ENCODE measurements at regions not wholly inside any gene's neighbourhood (a gene's known extent, or its start where the extent isn't known, plus 50 kb on each side); places are given as distances from the start of the nearest gene placed in this dataset.

DNA sequence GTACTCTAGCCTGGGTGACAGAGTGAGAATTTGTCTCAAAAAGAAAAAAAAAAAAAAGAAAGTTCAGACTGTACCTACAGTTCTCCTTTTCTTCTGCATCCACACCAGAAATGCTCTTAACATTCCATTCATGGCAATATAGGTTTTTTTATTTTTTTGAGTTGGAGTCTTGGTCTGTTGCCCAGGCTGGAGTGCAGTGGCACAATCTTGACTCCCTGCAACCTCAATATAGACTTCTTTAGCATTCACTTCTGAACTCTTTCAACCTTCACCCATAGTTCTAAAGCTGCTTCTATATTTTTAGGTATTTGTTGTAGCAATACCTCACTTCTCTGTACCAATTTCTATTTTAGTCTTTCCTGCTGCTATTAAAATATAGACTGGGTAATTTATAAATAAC is 1095.7 kb downstream of the FLRT2 start:
- Histone ChIP-seq H3K4me3 (no peak overlapping the region), H3K36me3 (no peaks in the 10 kb centered on the region), H3K27me3 (no peaks in the 10 kb centered on the region), H3K9me3 (no peaks in the 10 kb centered on the region), H3K27ac (no peak overlapping the region), H3K4me1 (no peaks in the 10 kb centered on the region)
- TF ChIP-seq, protein P1, sequence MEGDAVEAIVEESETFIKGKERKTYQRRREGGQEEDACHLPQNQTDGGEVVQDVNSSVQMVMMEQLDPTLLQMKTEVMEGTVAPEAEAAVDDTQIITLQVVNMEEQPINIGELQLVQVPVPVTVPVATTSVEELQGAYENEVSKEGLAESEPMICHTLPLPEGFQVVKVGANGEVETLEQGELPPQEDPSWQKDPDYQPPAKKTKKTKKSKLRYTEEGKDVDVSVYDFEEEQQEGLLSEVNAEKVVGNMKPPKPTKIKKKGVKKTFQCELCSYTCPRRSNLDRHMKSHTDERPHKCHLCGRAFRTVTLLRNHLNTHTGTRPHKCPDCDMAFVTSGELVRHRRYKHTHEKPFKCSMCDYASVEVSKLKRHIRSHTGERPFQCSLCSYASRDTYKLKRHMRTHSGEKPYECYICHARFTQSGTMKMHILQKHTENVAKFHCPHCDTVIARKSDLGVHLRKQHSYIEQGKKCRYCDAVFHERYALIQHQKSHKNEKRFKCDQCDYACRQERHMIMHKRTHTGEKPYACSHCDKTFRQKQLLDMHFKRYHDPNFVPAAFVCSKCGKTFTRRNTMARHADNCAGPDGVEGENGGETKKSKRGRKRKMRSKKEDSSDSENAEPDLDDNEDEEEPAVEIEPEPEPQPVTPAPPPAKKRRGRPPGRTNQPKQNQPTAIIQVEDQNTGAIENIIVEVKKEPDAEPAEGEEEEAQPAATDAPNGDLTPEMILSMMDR (IDR thresholded peaks at IDR 0.05), result no peak
- TF ChIP-seq POLR2A (IDR thresholded peaks at IDR 0.05) (no peak), POLR2AphosphoS5 (IDR thresholded peaks at IDR 0.05) (no peak)
- DNase-seq (ENCODE audit: low spot score in 2 of 2), result no peak
- intact Hi-C loops (cut with DNase I; ENCODE audit: low total_unique reads), result no loop called here

DNA sequence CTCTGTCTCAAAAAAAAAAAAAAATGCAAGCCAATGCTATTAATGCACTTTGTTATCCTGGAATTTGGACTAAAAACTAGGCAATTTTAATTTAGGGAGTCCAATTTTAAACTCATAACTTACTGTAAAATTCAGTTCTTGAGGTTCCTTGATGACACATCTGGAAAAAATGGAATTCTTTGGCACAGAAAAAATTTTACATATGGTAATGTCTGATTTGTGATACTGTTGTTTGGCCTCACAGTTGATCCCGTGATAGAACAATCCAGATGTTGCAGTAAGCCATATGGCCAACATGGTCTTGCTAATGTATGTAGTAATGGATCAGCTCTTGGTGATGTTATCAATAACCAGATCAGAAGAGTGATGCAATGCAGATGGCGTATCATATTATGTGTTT is 1089.8 kb downstream of the FLRT2 start:
- H3K27me3 ChIP-seq, result no peaks in the 10 kb centered on the region
- no peaks in the 10 kb centered on the region for H3K36me3 ChIP-seq
- no peak overlapping the region for H3K27ac ChIP-seq
- intact Hi-C loops (cut with DNase I; ENCODE audit: low total_unique reads), result no loop called here
- H3K4me1 ChIP-seq, result no peaks in the 10 kb centered on the region
- no peak overlapping the region for H3K4me3 ChIP-seq
- DNase-seq (ENCODE audit: low spot score in 2 of 2), result no peak
- no peaks in the 10 kb centered on the region for H3K9me3 ChIP-seq
- TF ChIP-seq POLR2A (IDR thresholded peaks at IDR 0.05) (no peak), POLR2AphosphoS5 (IDR thresholded peaks at IDR 0.05) (no peak)
- TF ChIP-seq, protein P1 (IDR thresholded peaks at IDR 0.05), result no peak

DNA sequence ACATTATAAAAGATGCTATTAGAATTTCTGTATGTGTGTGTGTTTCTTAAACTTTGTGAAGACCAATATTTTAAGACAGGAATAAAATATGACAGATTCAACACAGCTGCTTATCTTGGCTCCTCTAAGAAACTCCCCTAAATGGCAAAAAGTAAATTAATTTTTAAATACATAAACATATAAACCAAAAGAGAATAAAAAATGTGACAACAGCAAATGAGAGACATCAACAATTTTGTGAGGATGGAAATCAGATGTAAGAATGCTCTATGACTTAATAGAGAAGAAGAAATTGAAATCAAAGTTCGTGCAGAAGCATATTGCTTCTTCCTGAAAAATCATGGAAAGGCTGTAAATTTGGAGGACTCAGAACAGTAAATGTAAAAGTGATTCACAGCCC is 1083.8 kb downstream of the FLRT2 start:
- H3K9me3 ChIP-seq, result no peaks in the 10 kb centered on the region
- no peaks in the 10 kb centered on the region for H3K27me3 ChIP-seq
- no peak overlapping the region for H3K27ac ChIP-seq
- H3K36me3 ChIP-seq, result no peaks in the 10 kb centered on the region
- intact Hi-C loops (cut with DNase I; ENCODE audit: low total_unique reads), result no loop called here
- no peak overlapping the region for H3K4me3 ChIP-seq
- no peaks in the 10 kb centered on the region for H3K4me1 ChIP-seq
- no peak for DNase-seq (ENCODE audit: low spot score in 2 of 2)
- TF ChIP-seq, protein P1 (IDR thresholded peaks at IDR 0.05), result no peak
- TF ChIP-seq POLR2AphosphoS5 (IDR thresholded peaks at IDR 0.05) (no peak), POLR2A (IDR thresholded peaks at IDR 0.05) (no peak)

DNA sequence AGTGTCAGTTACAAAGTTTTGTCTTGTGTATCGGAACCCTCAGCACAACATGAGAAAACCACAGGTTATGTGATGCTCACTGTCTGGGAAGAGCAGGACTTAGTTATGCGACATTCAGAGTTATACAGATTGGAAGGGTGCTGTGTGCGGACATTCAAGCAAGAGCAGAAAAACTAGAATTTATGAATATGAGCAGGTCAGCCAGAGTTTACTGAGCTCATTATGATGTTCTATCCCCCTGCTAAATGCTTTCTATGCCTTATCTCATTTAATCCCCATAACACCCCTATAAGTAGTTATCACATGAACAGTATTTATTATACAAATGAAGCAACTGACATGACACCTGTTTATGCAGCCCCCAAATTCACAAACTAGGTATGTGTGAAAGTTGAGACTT is 1083.2 kb downstream of the FLRT2 start:
- Histone ChIP-seq H3K27me3 (no peaks in the 10 kb centered on the region), H3K4me3 (no peak overlapping the region), H3K27ac (no peak overlapping the region), H3K9me3 (no peaks in the 10 kb centered on the region), H3K4me1 (no peaks in the 10 kb centered on the region), H3K36me3 (no peaks in the 10 kb centered on the region)
- intact Hi-C loops (cut with DNase I; ENCODE audit: low total_unique reads), result no loop called here
- TF ChIP-seq POLR2AphosphoS5 (IDR thresholded peaks at IDR 0.05) (no peak), POLR2A (IDR thresholded peaks at IDR 0.05) (no peak)
- TF ChIP-seq, protein P1 (IDR thresholded peaks at IDR 0.05), result no peak
- no peak for DNase-seq (ENCODE audit: low spot score in 2 of 2)

DNA sequence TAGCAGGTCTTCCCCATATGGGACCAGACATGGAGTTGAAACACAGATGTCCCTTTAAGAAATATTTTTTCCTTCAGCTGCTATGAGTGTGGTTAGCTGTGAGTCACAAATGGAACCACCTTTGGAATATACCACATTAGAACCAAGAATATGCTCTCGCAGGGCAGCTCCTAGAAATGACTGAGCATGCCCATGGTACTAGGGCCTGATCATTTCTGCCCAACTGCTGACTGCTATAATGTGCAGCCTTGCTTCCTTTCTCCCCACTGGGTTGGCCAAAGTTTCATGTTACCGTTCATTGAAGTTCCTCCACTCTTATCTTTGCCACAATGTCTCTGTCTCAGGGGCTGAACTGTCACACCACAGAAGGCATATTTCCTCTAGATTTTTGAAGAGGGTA is 1074.6 kb downstream of the FLRT2 start:
- H3K36me3 ChIP-seq, result no peaks in the 10 kb centered on the region
- intact Hi-C loops (cut with DNase I; ENCODE audit: low total_unique reads), result no loop called here
- no peak overlapping the region for H3K27ac ChIP-seq
- TF ChIP-seq POLR2AphosphoS5 (IDR thresholded peaks at IDR 0.05), result no peak
- TF ChIP-seq, protein P1 (IDR thresholded peaks at IDR 0.05), result no peak
- no peak for TF ChIP-seq POLR2A (IDR thresholded peaks at IDR 0.05)
- H3K27me3 ChIP-seq, result no peaks in the 10 kb centered on the region
- H3K9me3 ChIP-seq, result no peaks in the 10 kb centered on the region
- no peak for DNase-seq (ENCODE audit: low spot score in 2 of 2)
- no peak overlapping the region for H3K4me3 ChIP-seq
- H3K4me1 ChIP-seq, result no peaks in the 10 kb centered on the region

Measured in breast epithelium (tissue), 4 donors.